CD4-positive, alpha-beta T cell treated with Interleukin-10 for 1 hour (primary cell): ENCODE measurements at regions not wholly inside any gene's neighbourhood (a gene's known extent, or its start where the extent isn't known, plus 50 kb on each side); places are given as distances from the start of the nearest gene placed in this dataset.
"Not testable (repeated sequence)": the region's sequence is repeated elsewhere in the genome, so short reads cannot be mapped to it uniquely, and the experiment has no call there.

Source experiments
- DNase-seq: peaks from one replicate; pipeline ENCODE4 v3.0.0-alpha.2; 2020

- DNase-seq, result not testable (repeated sequence)
These were observed 178.2 kb upstream of the ZNG1F start for GRCh38 chr9:41367301-41367700.

GRCh38 chr9:41361790-41362189 lies 172.7 kb upstream of the ZNG1F start:
- DNase-seq, result not testable (repeated sequence)

GRCh38 chr9:41359116-41359515 lies 170.0 kb upstream of the ZNG1F start:
- peak; percentile 61 for DNase-seq

GRCh38 chr9:41358682-41359081 lies 169.6 kb upstream of the ZNG1F start:
- DNase-seq, result peak; percentile 87

- DNase-seq, result not testable (repeated sequence)
These were observed 168.8 kb upstream of the ZNG1F start for GRCh38 chr9:41357918-41358404.

GRCh38 chr9:41357350-41357748 lies 168.2 kb upstream of the ZNG1F start:
- not testable (repeated sequence) for DNase-seq

DNA sequence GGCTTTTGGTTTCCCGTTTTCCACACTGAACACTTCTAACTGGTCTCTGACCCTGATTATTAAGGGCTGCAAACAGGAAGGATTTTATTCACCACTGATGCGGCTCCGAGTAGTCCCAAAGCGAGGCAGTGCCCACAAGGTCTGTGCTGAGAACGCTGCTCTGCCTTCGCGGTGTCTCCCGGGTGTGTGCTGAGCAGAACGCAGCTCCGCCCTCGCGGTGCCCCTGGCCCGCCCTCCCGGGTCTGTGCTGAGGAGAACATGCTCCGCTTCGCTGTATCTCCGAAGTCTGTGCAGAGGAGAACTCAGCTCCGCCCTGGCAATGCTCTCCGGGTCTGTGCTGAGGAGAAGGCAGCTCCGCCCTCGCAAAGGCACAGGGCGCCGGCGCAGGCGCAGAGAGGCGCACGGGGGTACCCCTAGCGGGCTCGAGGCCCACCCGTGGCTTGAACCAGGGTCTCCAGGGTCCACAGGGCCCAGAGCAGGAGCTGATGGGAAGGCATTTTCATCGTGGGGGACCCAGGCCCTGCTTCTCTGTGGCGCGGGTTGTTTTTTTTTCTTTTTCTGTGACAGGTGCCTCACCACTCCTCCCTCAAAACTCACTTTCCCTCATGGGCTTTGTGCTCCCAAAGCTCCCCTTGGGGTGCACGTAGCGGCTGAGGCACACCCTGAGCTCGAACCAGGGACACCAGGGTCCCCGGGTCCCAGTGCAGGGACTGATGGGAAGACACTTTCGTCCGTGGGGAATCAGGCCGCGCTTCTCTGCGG lies 167.7 kb upstream of the ZNG1F start:
- peak; percentile 91 for DNase-seq

DNA sequence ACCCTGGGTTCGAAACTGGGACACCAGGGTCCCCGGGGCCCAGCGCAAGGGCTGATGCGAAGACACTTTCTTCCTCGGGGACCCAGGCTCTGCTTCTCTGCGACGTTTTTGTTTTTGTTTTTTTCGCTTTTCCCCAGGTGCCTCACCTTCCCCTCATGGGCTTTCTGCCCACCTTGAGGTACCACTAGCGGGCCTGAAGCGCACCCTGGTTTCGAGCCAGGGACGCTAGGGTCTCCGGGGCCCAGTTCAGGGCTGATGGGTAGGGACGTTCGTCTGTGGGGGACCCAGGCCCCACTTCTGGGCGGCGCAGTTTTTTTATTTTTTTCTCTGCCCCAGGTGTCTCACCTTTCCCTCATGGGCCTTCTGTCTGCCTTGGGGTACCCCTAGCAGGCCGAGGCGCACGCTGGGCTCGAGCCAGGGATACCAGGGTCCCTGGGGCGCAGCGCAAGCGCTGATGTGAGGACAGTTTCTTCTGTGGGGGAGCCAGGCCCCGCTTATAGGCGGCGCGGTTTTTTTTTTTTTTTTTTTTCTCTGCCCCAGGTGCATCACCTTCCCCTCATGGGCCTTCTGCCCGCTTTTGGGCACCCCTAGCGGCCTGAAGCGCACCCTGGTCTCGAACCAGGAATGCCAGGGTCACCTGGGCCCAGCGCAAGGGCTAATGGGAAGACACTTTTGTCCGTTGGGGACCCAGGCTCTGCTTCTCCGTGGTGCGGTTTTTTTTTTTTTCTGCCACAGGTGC lies 166.8 kb upstream of the ZNG1F start:
- DNase-seq, result not testable (repeated sequence)

- peak; percentile 51 for DNase-seq
These were observed 165.9 kb upstream of the ZNG1F start for GRCh38 chr9:41354978-41355377.

GRCh38 chr9:41354060-41354934 lies 165.2 kb upstream of the ZNG1F start:
- peak; percentile 33 for DNase-seq

DNA sequence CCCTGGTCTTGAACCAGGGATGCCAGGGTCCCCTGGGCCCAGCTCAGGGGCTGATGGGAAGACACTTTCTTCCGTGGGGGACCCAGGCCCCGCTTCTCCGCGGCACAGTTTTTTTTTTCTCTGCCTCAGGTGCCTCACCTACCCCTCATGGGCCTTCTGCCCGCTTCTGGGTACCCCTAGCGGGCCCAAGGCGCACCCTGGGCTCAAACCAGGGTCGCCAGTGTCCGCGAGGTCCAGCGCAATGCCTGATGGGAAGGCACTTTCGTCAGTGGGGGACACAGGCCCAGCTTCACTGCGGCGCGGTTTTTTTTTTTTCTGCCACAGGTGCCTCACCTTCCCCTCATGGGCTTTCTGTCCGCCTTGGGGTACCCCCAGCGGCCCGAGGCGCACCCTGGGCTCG lies 163.9 kb upstream of the ZNG1F start:
- DNase-seq, result not testable (repeated sequence)

- not testable (repeated sequence) for DNase-seq
These were observed 163.3 kb upstream of the ZNG1F start for GRCh38 chr9:41352390-41352789.

GRCh38 chr9:41347893-41348292 lies 158.8 kb upstream of the ZNG1F start:
- not testable (repeated sequence) for DNase-seq

GRCh38 chr9:41332562-41332961 lies 143.4 kb upstream of the ZNG1F start:
- not testable (repeated sequence) for DNase-seq

- DNase-seq, result not testable (repeated sequence)
These were observed 132.2 kb upstream of the ZNG1F start for GRCh38 chr9:41321277-41321676.

GRCh38 chr9:41308953-41309352 lies 119.8 kb upstream of the ZNG1F start:
- not testable (repeated sequence) for DNase-seq

DNA sequence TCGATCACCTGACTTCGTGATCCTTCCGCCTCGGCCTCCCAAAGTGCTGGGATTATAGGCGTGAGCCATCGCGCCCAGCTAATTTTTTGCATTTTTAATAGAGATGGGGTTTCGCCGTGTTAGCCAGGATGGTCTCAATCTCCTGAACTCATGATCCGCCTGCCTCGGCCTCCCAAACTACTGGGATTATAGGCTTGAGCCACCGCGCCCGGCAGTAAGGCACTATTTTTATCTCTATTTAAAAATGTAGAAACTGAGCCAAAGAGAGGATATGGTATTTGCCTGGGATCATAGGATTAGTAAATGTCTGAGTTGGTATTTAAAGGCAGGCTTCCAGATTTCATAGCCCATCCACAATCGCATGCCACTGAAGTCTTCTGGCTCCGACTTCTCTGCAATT lies 96.6 kb upstream of the ZNG1F start:
- not testable (repeated sequence) for DNase-seq

DNA sequence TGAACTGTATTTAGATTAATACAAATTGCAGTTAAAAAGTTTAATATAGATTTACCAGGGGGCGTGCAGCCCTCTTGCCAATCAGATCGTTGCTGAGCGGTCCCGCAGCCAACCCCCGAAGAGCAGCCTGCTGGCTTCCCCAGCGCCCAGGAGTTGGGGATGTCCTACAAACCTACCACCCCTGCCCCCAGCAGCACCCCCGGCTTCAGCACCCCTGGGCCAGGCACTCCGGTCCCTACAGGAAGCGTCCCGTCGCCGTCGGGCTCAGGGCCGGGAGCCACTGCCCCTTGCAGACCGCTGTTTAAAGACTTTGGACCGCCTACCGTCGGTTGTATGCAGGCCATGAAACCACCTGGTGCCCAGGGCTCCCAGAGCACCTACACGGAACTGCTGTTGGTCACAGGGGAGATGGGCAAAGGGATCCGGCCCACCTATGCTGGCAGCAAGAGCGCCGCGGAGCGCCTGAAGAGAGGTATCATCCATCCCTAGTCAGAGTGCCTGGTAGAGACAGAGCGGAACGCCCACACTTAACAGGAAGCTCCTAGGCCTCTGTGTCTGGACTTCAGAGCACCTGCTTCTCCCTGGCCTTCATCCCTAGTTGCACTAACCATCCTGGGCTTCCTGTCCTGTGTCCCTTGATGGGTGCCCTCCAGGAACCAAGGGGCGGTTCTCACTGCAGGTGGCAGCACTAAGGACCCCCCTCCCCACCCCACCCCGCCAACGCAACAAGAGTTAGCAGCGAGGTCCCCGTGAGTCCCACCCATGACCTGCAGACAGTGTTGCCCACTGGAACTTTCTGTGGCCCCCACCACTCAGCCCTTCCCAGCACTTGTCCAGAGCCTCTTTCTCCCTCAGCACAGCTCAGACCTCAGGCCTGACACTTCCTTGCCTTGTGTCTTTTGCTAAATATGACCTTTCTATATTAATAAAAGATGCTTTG lies 91.5 kb upstream of the ZNG1F start:
- DNase-seq, result not testable (repeated sequence)

- not testable (repeated sequence) for DNase-seq
These were observed 90.3 kb upstream of the ZNG1F start for GRCh38 chr9:41279437-41279836.

DNA sequence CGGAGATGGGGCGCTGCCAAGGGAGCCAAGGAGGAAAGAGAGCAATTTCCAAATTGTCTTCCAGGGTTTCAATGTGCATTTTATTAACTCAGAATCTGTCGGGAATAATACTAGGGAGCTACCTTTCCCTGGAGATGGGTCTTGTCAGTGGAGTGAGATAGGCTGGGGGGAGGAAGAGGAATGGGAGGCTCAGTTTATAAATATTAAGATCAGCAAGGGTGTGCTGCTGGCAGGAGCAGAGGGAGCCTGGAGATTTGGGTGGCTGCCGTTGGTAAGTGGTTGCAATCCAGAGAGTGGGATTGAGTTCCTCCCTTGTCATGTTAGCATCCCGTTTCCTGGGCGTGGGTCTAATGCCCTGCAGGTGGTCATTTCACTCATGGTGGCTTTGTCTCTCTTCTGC lies 89.9 kb upstream of the ZNG1F start:
- not testable (repeated sequence) for DNase-seq

- peak; percentile 81 for DNase-seq
These were observed 84.6 kb upstream of the ZNG1F start for GRCh38 chr9:41273549-41274267.
